ENCODE measurements at regions not wholly inside any gene's neighbourhood (a gene's known extent, or its start where the extent isn't known, plus 50 kb on each side); places are given as distances from the start of the nearest gene placed in this dataset.

GRCh38 chr5:75922480-75922879 lies 160.7 kb upstream of the SV2C start:
- no peak overlapping the region for H3K4me3 ChIP-seq
- no peaks in the 10 kb centered on the region for H3K4me1 ChIP-seq
- no peak overlapping the region for H3K27ac ChIP-seq
- no peaks in the 10 kb centered on the region for H3K27me3 ChIP-seq
- TF ChIP-seq CTCF (IDR thresholded peaks at IDR 0.05) = no peak
- TF ChIP-seq POLR2A (IDR thresholded peaks at IDR 0.05) = no peak
- no peak for TF ChIP-seq EP300 (IDR thresholded peaks at IDR 0.05)
- DNase-seq (ENCODE audit: low spot score in 2 of 2) = no peak
- no peaks in the 10 kb centered on the region for H3K9me3 ChIP-seq
- H3K36me3 ChIP-seq = no peaks in the 10 kb centered on the region

- 89 to 95% methylated on average over 6 of the region's 6 CpGs for WGBS, 2 donors
- no peak overlapping the region for H3K4me3 ChIP-seq
Observed at GRCh38 chr5:75921011-75921410, 162.2 kb upstream of the SV2C start.

GRCh38 chr5:75916144-75916543 lies 167.0 kb upstream of the SV2C start:
- H3K27ac ChIP-seq = no peak overlapping the region
- H3K9me3 ChIP-seq = no peaks in the 10 kb centered on the region
- no peak overlapping the region for H3K4me3 ChIP-seq
- no peaks in the 10 kb centered on the region for H3K36me3 ChIP-seq
- H3K27me3 ChIP-seq = no peaks in the 10 kb centered on the region
- DNase-seq (ENCODE audit: low spot score in 2 of 2) = no peak
- 23 to 28% methylated on average over 2 of the region's 2 CpGs for WGBS, 2 donors
- TF ChIP-seq CTCF (IDR thresholded peaks at IDR 0.05) (no peak), POLR2A (IDR thresholded peaks at IDR 0.05) (no peak), EP300 (IDR thresholded peaks at IDR 0.05) (no peak)
- H3K4me1 ChIP-seq = no peaks in the 10 kb centered on the region

More at GRCh38 chr5:75921011-75921410, 162.2 kb upstream of the SV2C start:
- Histone ChIP-seq H3K4me1 (no peaks in the 10 kb centered on the region), H3K27me3 (no peaks in the 10 kb centered on the region), H3K9me3 (no peaks in the 10 kb centered on the region), H3K36me3 (no peaks in the 10 kb centered on the region), H3K27ac (no peak overlapping the region)
- no peak for TF ChIP-seq CTCF (IDR thresholded peaks at IDR 0.05)
- TF ChIP-seq POLR2A (IDR thresholded peaks at IDR 0.05) = no peak
- TF ChIP-seq EP300 (IDR thresholded peaks at IDR 0.05) = no peak
- DNase-seq (ENCODE audit: low spot score in 2 of 2) = no peak

GRCh38 chr5:75909223-75909622 lies 174.0 kb upstream of the SV2C start:
- no peak overlapping the region for H3K27ac ChIP-seq
- WGBS, 2 donors = 53 to 62% methylated on average over 1 of the region's 1 CpG
- no peak for TF ChIP-seq POLR2A (IDR thresholded peaks at IDR 0.05)
- no peak for TF ChIP-seq CTCF (IDR thresholded peaks at IDR 0.05)
- no peak for TF ChIP-seq EP300 (IDR thresholded peaks at IDR 0.05)
- H3K4me1 ChIP-seq = no peaks in the 10 kb centered on the region
- no peaks in the 10 kb centered on the region for H3K27me3 ChIP-seq
- H3K4me3 ChIP-seq = no peak overlapping the region
- no peaks in the 10 kb centered on the region for H3K36me3 ChIP-seq
- no peak for DNase-seq (ENCODE audit: low spot score in 2 of 2)
- no peaks in the 10 kb centered on the region for H3K9me3 ChIP-seq

- Histone ChIP-seq H3K9me3 (no peaks in the 10 kb centered on the region), H3K4me3 (no peak overlapping the region), H3K4me1 (no peaks in the 10 kb centered on the region), H3K27me3 (no peaks in the 10 kb centered on the region), H3K27ac (no peak overlapping the region), H3K36me3 (no peaks in the 10 kb centered on the region)
- WGBS, 2 donors = 85 to 86% methylated on average over 4 of the region's 4 CpGs
- TF ChIP-seq EP300 (IDR thresholded peaks at IDR 0.05) (no peak), POLR2A (IDR thresholded peaks at IDR 0.05) (no peak), CTCF (IDR thresholded peaks at IDR 0.05) (no peak)
- no peak for DNase-seq (ENCODE audit: low spot score in 2 of 2)
Observed at GRCh38 chr5:75907651-75908050, 175.5 kb upstream of the SV2C start.
